A549 (cell line): ENCODE measurements at regions not wholly inside any gene's neighbourhood (a gene's known extent, or its start where the extent isn't known, plus 50 kb on each side); places are given as distances from the start of the nearest gene placed in this dataset.

Experiments
- ATAC-seq, 2 experiments: fragments of 200-7000 bp in 1 of 2; fragments of >200 bp in 1 of 2; cut with Nextera tagmentation in 1 of 2; cut with Tn5 transposase in 1 of 2; 3 replicates each; pipeline versions ENCODE4 v1.8.0 to v1.9.1; 2018 to 2020; ENCODE audit warnings: mild to moderate bottlenecking in 1 of 2, moderate library complexity in 1 of 2
- CTCF ChIA-PET: fragments of 300-600 bp; sonication (Branson Sonifier 250); formaldehyde crosslinking; extraction: SDS; loops from one replicate; lab custom pipeline; 2021; ENCODE audit warnings: antibody characterized with exemption, inconsistent platforms; lab: Yijun Ruan, JAX
- POLR2A ChIA-PET: fragments of 350-600 bp; formaldehyde crosslinking; extraction: SDS; loops from one replicate; lab custom pipeline; 2021; ENCODE audit warnings: antibody characterized with exemption, inconsistent platforms; lab: Yijun Ruan, JAX
- DNase-seq, 2 experiments: peaks; one replicate each; pipeline versions ENCODE4 v3.0.0 to v3.0.0-alpha.2; 2011 to 2016; ENCODE audit warnings: low read depth in 1 of 2, low spot score in 1 of 2
- FAIRE-seq: peaks from 2 replicates; lab custom pipeline; 2011; peaks lifted over from hg19 to GRCh38; lab: Jason Lieb, UNC
- H3K27ac ChIP-seq, 2 experiments: fragments of >200 bp; sonication (Bioruptor Twin); formaldehyde crosslinking; 3 replicates each; pipeline ENCODE4 v1.5.1; 2016 to 2017
- H3K4me1 ChIP-seq: fragments of >200 bp; sonication (Bioruptor Twin); formaldehyde crosslinking; 3 replicates; pipeline ENCODE4 v1.6.1; 2016
- H3K4me2 ChIP-seq: fragments of >200 bp; sonication (Bioruptor Twin); formaldehyde crosslinking; 3 replicates; pipeline ENCODE4 v1.6.1; 2016
- H3K4me3 ChIP-seq: fragments of >200 bp; sonication (Bioruptor Twin); formaldehyde crosslinking; 3 replicates; pipeline ENCODE4 v1.5.1; 2016
- H3K9me3 ChIP-seq: fragments of >200 bp; sonication (Bioruptor Twin); formaldehyde crosslinking; 3 replicates; pipeline ENCODE4 v1.6.1; 2016
- CHD2 ChIP-seq: fragments of 150-350 bp; IDR thresholded peaks from 2 replicates; pipeline ENCODE4 v1.6.1; 2014; ENCODE audit warnings: low read length; ENCODE audit not compliant: partially characterized antibody
- HOXB5 ChIP-seq: fragments of 250-450 bp; sonication (Bioruptor Pico); IDR thresholded peaks from 2 replicates; pipeline ENCODE4 v1.5.0; 2020; ENCODE audit warnings: mild to moderate bottlenecking, moderate library complexity
- KDM5A ChIP-seq: fragments of 200-600 bp; sonication (generic); IDR thresholded peaks from 2 replicates; pipeline ENCODE4 v1.6.1; 2016; ENCODE audit warnings: antibody characterized with exemption, mild to moderate bottlenecking
- MAFK ChIP-seq: fragments of 450-650 bp; IDR thresholded peaks from 2 replicates; pipeline ENCODE4 v1.6.1; 2014; ENCODE audit not compliant: partially characterized antibody
- MAZ ChIP-seq: fragments of 150-350 bp; IDR thresholded peaks from 2 replicates; pipeline ENCODE4 v1.6.1; 2014; ENCODE audit warnings: antibody characterized with exemption, low read depth, low read length, borderline replicate concordance
- NFE2L2 ChIP-seq: fragments of 150-350 bp; conservative IDR thresholded peaks from 2 replicates; pipeline ENCODE4 v1.6.1; 2014; ENCODE audit warnings: low read length
- NPAS2 ChIP-seq: fragments of 250-450 bp; sonication (Bioruptor Pico); IDR thresholded peaks from 2 replicates; pipeline ENCODE4 v1.8.0; 2022; ENCODE audit warnings: mild to moderate bottlenecking, moderate library complexity, borderline replicate concordance
- PHF8 ChIP-seq: fragments of 200-600 bp; sonication (generic); IDR thresholded peaks from 2 replicates; pipeline ENCODE4 v1.6.1; 2016; ENCODE audit warnings: low read depth, mild to moderate bottlenecking, antibody characterized with exemption, moderate library complexity, borderline replicate concordance
- RAD21 ChIP-seq, 2 experiments: fragments of >200 bp in 1 of 2; sonication (Bioruptor Twin) in 1 of 2; formaldehyde crosslinking in 1 of 2; IDR thresholded peaks in 1 of 2; conservative IDR thresholded peaks in 1 of 2; 2 replicates in 1 of 2; 3 replicates in 1 of 2; pipeline ENCODE4 v1.6.1; 2012 to 2018; ENCODE audit warnings: inconsistent platforms in 1 of 2
- WGBS: methylation state at CpG from one replicate; pipeline ENCODE4 v1.1.6; 2017; ENCODE audit errors: missing lambda C conversion rate; 5-methylcytosine and 5-hydroxymethylcytosine counted together
- TF ChIP-seq, protein P1 (sequence below): IDR thresholded peaks from 2 replicates; pipeline ENCODE4 v1.6.1; 2012; ENCODE audit warnings: low read depth, borderline replicate concordance
- TF ChIP-seq, protein P2 (sequence below): fragments of 450-650 bp; IDR thresholded peaks from 2 replicates; pipeline ENCODE4 v1.6.1; 2014; ENCODE audit warnings: antibody characterized with exemption
- TF ChIP-seq, protein P3 (sequence below): fragments of 250-450 bp; sonication (Bioruptor Pico); IDR thresholded peaks from 2 replicates; pipeline ENCODE4 v1.5.0; 2020; ENCODE audit warnings: low read depth, mild to moderate bottlenecking, moderate library complexity
- TF ChIP-seq, protein P4 (sequence below): IDR thresholded peaks from 2 replicates; pipeline ENCODE4 v1.6.1; 2012
- TF ChIP-seq, protein P5 (sequence below): fragments of 150-350 bp; IDR thresholded peaks from 2 replicates; pipeline ENCODE4 v1.6.1; 2014; ENCODE audit warnings: low read depth, mild to moderate bottlenecking, low read length
- TF ChIP-seq, protein P6 (sequence below): fragments of 200-600 bp; sonication (generic); IDR thresholded peaks from 2 replicates; pipeline ENCODE4 v1.6.1; 2016; ENCODE audit warnings: antibody characterized with exemption, mild to moderate bottlenecking, moderate library complexity

DNA sequence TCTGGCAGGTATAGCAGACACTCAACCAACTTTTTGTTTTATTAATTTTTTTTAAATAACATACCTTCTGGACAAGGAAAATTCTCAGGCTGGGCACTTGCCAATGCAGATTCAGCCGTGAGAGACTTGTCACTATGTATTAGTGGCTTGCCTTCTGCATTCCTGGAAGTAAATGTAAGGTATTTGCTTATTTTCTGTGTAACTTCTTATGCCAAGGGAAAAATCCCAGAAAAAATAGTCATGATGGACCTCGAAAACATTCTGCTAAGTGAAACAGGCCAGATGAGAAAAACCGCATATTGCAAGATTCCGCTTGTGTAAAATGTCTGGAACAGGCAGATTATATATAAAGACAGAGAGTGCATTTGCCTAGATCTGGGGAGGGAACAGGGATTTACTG lies 260.3 kb upstream of the DAPK1 start:
- no peak overlapping the region for H3K27ac ChIP-seq
- ATAC-seq, result no peak

DNA sequence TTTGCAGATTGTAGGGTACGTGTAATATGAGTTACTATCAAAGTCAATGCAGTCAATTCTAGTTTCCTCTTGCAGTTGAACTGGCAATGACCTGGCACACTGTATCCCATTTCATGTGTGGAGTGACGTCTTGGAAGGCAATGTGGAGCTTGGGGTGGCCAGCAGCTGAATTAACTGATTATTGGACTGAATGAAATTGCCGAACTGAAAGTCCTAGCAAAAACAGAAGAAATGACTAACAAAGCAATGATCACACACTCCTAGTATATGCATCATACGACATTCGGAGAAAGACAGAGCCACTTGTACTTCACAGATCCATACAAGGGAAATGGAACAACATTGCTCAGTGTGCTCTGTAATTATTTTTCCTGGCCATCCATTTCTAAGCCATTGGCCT lies 259.1 kb upstream of the DAPK1 start:
- CTCF ChIA-PET, result no interaction called here
- Histone ChIP-seq H3K4me2 (no peak overlapping the region), H3K4me3 (no peak overlapping the region), H3K9me3 (no peaks in the 10 kb centered on the region), H3K4me1 (no peaks in the 10 kb centered on the region), H3K27ac (no peak overlapping the region)
- POLR2A ChIA-PET, result no interaction called here
- 37% methylated on average over 5 of the region's 5 CpGs for WGBS
- no peak for ATAC-seq
- TF ChIP-seq, protein P1, sequence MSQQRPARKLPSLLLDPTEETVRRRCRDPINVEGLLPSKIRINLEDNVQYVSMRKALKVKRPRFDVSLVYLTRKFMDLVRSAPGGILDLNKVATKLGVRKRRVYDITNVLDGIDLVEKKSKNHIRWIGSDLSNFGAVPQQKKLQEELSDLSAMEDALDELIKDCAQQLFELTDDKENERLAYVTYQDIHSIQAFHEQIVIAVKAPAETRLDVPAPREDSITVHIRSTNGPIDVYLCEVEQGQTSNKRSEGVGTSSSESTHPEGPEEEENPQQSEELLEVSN, result no peak
- TF ChIP-seq, protein P2, sequence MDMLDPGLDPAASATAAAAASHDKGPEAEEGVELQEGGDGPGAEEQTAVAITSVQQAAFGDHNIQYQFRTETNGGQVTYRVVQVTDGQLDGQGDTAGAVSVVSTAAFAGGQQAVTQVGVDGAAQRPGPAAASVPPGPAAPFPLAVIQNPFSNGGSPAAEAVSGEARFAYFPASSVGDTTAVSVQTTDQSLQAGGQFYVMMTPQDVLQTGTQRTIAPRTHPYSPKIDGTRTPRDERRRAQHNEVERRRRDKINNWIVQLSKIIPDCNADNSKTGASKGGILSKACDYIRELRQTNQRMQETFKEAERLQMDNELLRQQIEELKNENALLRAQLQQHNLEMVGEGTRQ, result no peak
- TF ChIP-seq, protein P3, sequence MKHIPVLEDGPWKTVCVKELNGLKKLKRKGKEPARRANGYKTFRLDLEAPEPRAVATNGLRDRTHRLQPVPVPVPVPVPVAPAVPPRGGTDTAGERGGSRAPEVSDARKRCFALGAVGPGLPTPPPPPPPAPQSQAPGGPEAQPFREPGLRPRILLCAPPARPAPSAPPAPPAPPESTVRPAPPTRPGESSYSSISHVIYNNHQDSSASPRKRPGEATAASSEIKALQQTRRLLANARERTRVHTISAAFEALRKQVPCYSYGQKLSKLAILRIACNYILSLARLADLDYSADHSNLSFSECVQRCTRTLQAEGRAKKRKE (CRISPR knock-in tag), result no peak
- TF ChIP-seq PHF8 (no peak), MAZ (no peak), MAFK (no peak), KDM5A (no peak), NFE2L2 (no peak), HOXB5 (CRISPR knock-in tag) (no peak), NPAS2 (CRISPR knock-in tag) (no peak)
- TF ChIP-seq, protein P4, sequence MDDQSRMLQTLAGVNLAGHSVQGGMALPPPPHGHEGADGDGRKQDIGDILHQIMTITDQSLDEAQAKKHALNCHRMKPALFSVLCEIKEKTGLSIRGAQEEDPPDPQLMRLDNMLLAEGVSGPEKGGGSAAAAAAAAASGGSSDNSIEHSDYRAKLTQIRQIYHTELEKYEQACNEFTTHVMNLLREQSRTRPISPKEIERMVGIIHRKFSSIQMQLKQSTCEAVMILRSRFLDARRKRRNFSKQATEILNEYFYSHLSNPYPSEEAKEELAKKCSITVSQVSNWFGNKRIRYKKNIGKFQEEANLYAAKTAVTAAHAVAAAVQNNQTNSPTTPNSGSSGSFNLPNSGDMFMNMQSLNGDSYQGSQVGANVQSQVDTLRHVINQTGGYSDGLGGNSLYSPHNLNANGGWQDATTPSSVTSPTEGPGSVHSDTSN, result no peak
- TF ChIP-seq, protein P5, sequence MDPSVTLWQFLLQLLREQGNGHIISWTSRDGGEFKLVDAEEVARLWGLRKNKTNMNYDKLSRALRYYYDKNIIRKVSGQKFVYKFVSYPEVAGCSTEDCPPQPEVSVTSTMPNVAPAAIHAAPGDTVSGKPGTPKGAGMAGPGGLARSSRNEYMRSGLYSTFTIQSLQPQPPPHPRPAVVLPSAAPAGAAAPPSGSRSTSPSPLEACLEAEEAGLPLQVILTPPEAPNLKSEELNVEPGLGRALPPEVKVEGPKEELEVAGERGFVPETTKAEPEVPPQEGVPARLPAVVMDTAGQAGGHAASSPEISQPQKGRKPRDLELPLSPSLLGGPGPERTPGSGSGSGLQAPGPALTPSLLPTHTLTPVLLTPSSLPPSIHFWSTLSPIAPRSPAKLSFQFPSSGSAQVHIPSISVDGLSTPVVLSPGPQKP, result no peak
- no peak for FAIRE-seq
- DNase-seq, result no peak

More for the DNA sequence above, 260.3 kb upstream of the DAPK1 start:
- H3K4me3 ChIP-seq, result no peak overlapping the region
- WGBS, result 41% methylated on average over 4 of the region's 4 CpGs
- FAIRE-seq (no peak), DNase-seq (no peak)
- H3K4me2 ChIP-seq, result no peak overlapping the region
- H3K9me3 ChIP-seq, result no peaks in the 10 kb centered on the region
- H3K4me1 ChIP-seq, result no peaks in the 10 kb centered on the region
- TF ChIP-seq, protein P6, sequence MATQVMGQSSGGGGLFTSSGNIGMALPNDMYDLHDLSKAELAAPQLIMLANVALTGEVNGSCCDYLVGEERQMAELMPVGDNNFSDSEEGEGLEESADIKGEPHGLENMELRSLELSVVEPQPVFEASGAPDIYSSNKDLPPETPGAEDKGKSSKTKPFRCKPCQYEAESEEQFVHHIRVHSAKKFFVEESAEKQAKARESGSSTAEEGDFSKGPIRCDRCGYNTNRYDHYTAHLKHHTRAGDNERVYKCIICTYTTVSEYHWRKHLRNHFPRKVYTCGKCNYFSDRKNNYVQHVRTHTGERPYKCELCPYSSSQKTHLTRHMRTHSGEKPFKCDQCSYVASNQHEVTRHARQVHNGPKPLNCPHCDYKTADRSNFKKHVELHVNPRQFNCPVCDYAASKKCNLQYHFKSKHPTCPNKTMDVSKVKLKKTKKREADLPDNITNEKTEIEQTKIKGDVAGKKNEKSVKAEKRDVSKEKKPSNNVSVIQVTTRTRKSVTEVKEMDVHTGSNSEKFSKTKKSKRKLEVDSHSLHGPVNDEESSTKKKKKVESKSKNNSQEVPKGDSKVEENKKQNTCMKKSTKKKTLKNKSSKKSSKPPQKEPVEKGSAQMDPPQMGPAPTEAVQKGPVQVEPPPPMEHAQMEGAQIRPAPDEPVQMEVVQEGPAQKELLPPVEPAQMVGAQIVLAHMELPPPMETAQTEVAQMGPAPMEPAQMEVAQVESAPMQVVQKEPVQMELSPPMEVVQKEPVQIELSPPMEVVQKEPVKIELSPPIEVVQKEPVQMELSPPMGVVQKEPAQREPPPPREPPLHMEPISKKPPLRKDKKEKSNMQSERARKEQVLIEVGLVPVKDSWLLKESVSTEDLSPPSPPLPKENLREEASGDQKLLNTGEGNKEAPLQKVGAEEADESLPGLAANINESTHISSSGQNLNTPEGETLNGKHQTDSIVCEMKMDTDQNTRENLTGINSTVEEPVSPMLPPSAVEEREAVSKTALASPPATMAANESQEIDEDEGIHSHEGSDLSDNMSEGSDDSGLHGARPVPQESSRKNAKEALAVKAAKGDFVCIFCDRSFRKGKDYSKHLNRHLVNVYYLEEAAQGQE, result no peak
- no peak for TF ChIP-seq CHD2
- no peak for TF ChIP-seq MAFK
- TF ChIP-seq, protein P5, result no peak
- TF ChIP-seq RAD21 (conservative IDR thresholded peaks at IDR 0.05 in 1 of 2, IDR thresholded peaks at IDR 0.05 in 1 of 2), result no peak
- ChIA-PET CTCF (no interaction called here), POLR2A (no interaction called here)
